Putamen (tissue), 1 donor: ENCODE measurements at regions not wholly inside any gene's neighbourhood (a gene's known extent, or its start where the extent isn't known, plus 50 kb on each side); places are given as distances from the start of the nearest gene placed in this dataset.
"Not testable (repeated sequence)": the region's sequence is repeated elsewhere in the genome, so short reads cannot be mapped to it uniquely, and the experiment has no call there.

Experiments used
- DNase-seq: peaks from one replicate; pipeline ENCODE4 v3.0.0-alpha.2; 2016; ENCODE audit warnings: low spot score

GRCh38 chr4:54403700-54404453, 174.8 kb downstream of the PDGFRA start:
- no peak for DNase-seq

- DNase-seq = not testable (repeated sequence)
Observed at GRCh38 chr4:54409270-54409817, 180.3 kb downstream of the PDGFRA start.

DNA sequence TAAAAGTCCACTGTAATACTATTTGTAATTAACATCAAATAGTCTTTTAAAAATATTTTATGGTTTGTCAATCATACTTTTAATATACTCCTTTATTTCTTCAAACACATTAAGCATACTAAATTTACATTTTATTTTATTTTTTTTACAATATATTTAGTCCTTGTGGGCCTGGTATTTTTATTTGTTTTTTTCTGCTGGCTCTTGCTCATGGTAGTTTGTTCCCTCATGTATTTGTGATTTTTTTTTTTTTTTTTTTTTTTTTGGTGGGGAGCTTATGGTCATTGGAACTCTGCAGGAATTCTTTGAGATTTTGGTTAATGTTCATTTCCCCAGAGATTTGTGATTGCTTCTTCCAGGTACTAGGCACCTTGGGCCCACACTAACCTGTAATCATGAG, 185.5 kb downstream of the PDGFRA start:
- no peak for DNase-seq

DNA sequence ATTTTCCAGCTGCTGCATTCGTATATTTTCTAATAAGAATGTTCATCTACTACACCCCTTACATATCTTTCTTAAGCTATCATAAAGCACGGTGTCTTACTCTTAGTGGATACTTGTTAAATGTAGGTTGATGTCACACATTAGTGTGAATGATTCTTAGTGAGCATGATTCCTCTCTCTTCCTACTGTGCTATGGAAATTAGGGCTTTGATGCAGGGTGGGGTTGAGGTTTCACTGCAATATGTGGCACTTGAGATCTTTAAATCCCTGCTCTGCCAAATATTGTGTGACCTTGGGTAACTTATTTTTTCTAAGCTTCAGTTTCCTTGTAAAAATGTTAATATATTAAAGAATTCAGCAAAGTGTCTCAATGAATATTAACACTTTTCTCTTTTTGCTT, 188.4 kb downstream of the PDGFRA start:
- no peak for DNase-seq

DNA sequence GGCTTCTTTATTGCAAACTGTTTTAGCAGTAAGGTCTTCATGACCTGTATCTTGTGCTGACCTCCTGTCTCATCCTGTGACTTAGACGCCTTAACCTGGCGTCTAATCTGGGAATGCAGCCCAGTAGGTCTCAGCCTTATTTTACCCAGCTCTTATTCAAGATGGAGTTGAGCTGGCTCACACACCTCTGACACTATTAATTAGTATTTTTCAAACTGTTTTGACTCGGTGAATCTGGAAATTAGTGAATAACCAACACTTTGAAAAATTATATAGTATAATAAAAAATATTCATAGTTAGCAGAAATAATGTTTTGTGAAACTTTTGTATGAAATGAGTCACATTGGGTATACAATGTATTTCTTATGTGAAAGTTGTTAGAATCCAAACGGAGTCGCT, 189.4 kb downstream of the PDGFRA start:
- DNase-seq = no peak

DNA sequence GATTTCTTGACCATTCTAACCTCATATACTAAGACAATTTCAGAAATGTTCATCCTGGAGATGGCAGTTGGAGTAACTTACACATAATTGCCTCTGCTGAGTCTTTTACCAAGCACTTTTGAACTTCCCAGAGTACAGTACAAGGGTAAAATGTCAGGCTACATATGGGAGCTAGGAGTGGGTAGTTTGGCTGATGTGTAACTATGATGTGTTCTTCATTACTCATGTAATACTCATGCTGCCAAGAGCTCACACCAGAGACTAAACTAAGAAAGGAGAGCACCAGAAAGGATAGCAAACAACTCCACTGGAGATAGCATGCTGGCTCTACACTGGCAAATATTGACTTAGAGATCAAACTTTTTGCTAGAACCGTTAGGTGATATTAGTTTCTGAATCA, 194.0 kb downstream of the PDGFRA start:
- no peak for DNase-seq

DNA sequence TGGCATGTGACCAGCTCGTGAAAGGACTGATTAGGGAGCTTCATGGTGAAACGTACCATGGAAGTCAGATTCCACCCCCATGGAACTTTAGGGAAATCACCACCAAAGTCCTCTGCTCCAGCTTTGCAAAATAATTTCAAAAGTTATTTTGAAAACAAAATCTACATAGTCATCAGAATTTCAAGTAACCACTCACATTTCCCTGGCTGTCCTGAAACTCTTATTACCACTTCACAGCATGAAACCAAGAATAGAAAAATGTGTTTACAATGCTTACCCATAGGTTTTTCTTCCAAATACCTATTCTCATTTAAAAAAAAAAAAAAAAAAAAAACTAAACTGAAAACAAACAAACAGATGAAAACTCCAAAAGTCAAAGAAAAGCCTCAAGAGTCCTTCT, 198.7 kb downstream of the PDGFRA start:
- no peak for DNase-seq

GRCh38 chr4:54428940-54429339, 199.8 kb downstream of the PDGFRA start:
- no peak for DNase-seq

DNA sequence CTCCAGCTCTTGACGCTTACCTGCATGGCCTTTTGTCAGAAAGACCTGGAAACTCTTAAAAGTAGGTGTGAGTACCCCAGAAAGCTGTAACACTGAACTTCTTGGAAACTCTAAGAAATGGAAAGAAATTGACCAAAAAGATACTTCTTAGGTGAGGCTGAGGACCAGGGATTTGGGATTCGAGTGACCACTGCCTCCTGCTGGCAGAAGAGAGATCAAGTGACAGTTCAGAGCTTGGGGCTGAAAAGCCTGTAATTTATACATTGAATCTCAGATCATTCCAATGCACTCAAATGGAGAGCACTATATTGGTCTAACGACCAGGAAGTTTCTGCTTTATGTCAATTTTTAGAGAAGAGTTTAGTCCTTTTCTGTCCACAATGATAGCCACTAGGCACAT, 204.6 kb downstream of the PDGFRA start:
- peak; percentile 16 for DNase-seq

- peak; percentile 62 for DNase-seq
Observed at GRCh38 chr4:54439831-54440243, 210.7 kb downstream of the PDGFRA start.

- peak; percentile 78 for DNase-seq
Observed at GRCh38 chr4:54440394-54441136, 211.5 kb downstream of the PDGFRA start.

GRCh38 chr4:54445866-54446265, 211.9 kb upstream of the KIT start:
- DNase-seq = no peak

DNA sequence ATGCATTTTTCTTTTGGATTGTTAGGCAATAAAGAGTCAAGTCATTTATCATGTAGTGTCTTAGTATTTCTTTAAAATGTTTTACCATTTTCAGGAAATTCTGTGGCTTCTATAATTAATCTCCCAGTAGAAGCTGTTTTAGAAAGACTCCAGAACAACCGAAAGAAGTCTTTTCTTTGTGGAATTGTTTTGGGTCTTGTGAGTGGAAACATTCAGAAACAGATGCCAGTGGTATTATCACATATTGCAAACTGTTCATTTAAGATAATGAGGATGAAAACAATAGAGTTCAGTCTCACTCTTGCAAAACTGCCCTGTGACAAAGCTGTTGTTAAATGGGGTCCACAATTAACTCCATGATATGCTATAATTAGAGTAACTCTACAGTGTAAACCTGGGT, 211.2 kb upstream of the KIT start:
- no peak for DNase-seq

DNA sequence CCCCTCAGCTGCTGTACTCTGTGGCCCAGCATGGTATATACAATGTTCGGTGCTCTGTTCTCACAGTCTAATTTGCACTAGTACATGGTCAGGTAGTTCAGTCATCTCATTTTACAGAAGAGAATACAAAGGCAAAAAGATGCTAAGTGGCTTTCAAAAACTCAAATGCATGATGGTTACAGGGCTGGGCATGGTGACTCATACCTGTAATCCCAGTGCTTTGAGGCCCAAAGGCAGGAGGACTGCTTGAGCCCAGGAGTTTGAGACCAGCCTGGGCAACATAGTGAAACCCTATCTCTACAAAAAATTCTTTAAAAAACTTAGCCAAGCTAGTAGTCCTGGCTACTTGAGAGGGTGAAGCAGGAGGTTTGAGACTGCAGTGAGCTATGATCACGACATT, 210.5 kb upstream of the KIT start:
- no peak for DNase-seq

- DNase-seq = no peak
Observed at GRCh38 chr4:54449999-54450398, 207.8 kb upstream of the KIT start.

DNA sequence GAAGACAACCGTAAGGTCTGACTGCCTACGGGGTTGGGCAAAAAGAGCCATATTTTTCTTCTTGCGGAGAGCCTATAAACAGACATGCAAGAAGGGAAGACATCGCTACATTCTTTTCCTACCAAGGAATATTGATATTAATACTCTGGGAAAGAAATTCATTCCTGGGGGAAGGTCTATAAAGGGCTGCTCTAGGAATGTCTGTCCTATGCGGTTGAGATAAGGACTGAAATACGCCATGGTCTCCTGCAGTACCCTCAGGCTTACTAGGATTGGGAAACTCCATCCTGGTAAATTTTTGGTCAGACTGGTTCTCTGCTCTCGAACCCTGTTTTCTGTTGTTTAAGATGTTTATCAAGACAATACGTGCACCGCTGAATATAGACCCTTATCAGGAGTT, 190.8 kb upstream of the KIT start:
- not testable (repeated sequence) for DNase-seq

- DNase-seq = no peak
Observed at GRCh38 chr4:54473077-54473545, 184.6 kb upstream of the KIT start.

DNA sequence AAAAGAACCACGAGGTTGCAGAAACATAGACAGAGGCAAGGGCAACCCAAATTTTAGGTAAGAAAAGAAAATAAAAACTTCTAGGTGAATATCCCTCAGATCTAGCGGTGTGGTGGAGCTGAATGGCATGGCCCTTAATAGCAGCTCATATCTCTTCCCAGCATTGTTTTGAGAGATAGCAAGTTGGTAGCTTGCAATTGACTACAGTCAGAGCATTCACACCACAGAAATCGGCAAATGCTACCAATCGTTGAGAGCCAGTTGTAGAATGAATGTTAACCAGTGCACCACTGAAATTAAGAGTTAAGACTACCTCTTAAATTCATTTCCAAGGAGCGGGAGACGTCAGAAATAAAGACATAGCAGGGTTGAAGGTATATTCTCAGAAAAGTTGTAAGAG, 184.0 kb upstream of the KIT start:
- no peak for DNase-seq

DNA sequence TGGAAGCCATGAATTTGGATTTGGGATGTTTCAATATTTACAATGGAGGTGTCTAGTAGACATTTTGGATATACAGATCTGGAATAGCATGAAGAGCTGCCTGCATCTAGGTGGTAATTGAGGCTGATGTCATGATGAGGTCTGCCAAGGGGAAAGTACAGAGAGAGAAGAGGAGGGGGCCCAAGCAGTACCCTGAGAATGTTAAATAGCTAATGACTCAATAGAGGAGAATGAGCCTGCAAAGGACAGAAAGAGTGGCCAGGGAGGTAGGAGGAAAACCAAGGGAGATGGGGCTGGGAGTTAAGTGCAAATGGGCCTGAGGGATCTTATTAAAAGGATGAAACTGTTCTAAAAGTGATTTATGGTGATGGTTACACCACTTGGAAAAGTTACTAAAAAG, 182.2 kb upstream of the KIT start:
- no peak for DNase-seq

- no peak for DNase-seq
Observed at GRCh38 chr4:54482529-54483200, 175.1 kb upstream of the KIT start.

DNA sequence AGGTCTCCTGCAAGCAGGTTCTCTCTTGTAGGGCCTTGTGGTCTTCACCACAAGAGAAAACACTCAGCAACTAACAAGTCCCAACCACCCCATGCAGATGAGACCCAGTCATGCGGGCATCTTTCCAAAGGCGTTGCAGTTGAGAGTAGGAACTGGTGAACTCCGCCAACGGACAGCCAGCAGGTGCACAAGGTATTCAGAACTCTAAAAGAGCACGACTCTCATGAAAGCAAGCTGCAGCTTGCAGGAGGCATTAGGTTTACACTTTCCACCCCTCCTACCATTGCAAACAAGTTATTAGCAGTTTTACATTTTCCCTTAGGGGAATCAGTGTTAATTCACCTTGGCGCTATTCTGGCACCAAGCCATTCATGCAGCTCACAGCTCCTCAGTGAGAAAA, 173.4 kb upstream of the KIT start:
- DNase-seq = no peak

DNA sequence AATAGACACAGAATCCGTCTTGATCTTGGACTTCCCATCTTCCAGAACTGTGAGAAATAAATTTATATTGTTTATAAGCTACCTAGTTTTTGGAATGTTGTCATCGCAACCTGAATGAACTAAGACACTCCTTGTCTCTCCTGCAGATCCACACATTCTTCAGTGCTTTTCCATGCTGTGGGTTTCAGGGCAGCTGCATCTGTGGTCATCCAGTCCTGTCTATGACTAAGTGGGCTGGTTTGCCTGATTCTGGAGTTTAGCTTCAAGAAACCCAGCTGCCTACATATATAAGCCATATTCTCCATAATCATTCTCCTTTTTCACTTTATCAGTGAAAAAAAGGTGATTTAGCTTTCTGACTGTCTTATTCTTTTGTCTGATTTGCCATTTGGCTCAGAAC, 170.3 kb upstream of the KIT start:
- DNase-seq = no peak

DNA sequence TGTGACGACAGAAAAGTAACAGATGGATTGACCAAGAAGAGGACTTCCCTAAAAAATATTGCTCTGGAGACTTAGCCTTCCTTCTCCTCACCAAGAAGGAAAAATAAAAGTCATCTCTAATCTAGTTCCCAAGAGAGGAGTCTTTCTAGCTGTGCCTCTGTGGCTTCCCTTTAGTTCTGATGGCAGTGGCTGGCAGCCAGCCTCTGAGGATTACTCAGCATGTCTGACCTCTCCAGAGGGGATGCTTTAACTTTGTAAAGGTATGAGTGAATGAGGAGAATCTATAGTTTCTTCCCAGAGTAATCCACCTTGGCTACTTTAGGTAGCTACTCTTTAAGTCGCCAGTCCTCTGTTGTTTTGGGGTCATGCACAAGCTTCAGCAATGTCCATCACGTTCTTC, 163.9 kb upstream of the KIT start:
- no peak for DNase-seq
